ENCODE measurements at regions not wholly inside any gene's neighbourhood (a gene's known extent, or its start where the extent isn't known, plus 50 kb on each side); places are given as distances from the start of the nearest gene placed in this dataset.

DNA sequence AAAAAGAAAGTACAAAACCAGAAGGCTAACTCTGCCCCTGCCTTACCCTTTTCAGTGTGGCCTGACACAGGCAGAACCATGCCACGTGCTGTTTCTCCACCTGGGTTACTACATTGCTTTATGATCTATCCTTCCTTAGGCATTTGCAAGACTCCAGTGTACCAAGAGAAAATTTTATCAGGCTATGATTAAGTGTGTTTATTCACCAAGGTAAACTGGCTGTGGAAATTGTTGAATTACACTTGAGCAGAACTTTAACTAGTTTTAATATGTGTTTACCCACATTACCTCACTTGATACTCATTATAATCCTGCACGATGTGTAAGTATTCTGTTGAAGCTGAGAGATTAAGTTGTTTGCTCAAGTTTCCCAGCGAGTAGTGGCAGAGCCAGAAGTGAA lies 129.7 kb upstream of the MYOCD start:
- TF ChIP-seq ZNF274 (IDR thresholded peaks at IDR 0.05; ENCODE audit: low read depth, low read length) = no peak
- no peak for TF ChIP-seq YY1 (IDR thresholded peaks at IDR 0.05; ENCODE audit: insufficient read depth, insufficient read length)
